GM21529 (cell line): ENCODE measurements at regions not wholly inside any gene's neighbourhood (a gene's known extent, or its start where the extent isn't known, plus 50 kb on each side); places are given as distances from the start of the nearest gene placed in this dataset.
"Not testable (repeated sequence)": the region's sequence is repeated elsewhere in the genome, so short reads cannot be mapped to it uniquely, and the experiment has no call there.

Experiments used
- ATAC-seq: cut with Tn5 transposase; IDR thresholded peaks from one replicate; pipeline ENCODE4 v1.9.1; 2021; ENCODE audit not compliant: unreplicated experiment

DNA sequence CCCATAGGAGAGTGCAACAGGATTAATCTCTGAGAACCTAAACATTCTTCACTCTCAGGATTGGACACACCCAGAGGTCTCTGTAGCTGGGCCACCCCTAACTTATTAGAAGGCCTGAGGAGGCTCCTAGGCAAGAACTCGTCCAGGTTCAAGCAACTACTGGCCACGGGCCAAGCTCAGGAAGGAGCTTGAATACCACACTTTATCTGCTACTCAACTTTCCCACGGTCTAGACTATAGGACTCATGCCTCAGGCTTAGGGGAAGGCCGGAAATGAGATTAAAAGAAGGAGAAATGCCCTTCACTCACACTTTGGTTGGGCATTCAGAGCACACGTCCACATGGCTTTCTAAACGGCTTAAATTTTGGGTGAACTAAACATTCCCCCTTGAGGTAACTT is 142.8 kb upstream of the PHYHIPL start:
- no peak for ATAC-seq

DNA sequence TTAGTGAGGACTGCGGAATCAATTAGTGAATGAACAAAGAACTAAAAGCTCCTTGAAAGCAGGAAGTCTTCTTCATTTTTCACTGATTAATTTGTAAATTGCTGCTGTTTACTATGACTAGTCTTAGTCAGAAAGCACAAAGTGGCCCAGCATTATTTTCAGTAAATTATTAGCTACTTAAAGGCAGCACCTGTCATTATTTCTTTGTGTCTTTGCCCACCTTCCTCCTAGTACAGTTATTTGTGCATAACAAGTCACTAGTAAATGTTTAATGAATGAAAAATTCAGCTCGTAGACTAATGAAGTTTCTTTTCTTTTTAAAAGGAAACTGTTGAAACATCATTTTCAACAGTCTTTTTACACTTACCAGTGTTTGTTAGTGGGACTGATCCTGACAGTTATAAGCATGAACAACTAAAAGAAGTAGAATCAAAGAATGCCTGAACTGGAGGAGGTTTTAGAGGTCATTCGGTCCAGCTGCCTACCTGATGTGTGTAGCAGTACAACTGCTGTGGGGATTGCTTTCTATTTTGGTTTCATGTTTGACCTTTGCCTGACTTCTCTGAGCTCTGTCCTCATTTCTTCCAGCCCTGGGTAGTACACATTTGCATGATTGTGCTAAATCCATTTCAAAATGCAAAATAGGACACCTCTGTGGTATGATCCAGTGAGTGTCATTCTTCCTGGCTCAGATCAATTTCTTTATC is 140.0 kb upstream of the PHYHIPL start:
- ATAC-seq, result peak; percentile 98

DNA sequence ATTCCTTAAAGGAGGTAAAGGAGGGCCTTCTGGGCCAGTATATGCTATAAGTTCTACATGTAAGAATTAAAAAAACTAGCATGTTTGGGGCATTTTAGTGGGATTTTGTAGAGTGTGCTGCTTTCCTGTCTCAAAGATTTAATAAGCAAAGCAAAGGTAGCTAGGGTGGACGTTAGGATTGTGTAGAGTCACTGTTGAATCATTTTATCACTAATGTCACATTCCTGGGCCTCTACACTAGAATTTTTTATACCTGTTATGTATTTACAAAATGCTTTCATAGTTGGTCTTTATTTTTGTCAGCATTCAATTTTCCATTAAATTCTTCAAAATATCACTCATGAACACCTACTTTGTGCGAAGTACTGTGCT is 139.4 kb upstream of the PHYHIPL start:
- ATAC-seq, result no peak

DNA sequence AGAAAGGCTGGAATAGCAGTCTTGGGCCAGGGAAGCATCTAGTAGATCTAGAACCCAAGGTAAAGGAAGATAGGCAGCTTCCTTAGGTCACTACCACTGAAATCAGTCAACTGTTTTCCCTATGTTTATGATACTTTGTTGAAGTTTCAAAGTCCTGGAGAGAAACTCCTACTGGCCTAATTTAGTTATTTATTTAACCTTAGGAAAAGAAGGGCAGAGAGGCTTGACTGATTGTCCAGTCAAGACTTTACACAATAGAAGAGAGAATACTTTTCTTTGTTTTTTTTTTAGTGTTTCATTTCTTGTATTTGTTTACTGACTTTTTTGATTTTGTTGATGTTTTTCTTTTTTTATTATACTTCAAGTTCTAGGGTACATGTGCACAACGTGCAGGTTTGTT is 138.9 kb upstream of the PHYHIPL start:
- no peak for ATAC-seq

DNA sequence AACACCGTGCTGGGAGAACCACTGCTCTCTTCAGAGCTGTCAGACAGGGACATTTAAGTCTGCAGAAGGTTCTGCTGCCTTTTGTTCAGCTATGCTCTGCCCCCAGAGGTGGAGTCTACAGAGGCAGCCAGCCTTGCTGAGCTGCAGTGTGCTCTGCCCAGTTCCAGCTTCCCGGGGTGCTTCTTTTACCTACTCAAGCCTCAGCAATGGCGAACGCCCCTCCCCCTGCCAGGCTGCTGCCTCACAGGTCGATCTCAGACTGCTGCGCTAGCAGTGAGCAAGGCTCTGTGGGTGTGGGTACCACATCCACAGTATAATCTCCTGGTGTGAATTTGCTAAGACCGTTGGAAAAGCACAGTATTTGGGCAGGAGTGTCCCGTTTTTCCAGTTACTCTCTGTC is 133.1 kb upstream of the PHYHIPL start:
- ATAC-seq, result not testable (repeated sequence)

DNA sequence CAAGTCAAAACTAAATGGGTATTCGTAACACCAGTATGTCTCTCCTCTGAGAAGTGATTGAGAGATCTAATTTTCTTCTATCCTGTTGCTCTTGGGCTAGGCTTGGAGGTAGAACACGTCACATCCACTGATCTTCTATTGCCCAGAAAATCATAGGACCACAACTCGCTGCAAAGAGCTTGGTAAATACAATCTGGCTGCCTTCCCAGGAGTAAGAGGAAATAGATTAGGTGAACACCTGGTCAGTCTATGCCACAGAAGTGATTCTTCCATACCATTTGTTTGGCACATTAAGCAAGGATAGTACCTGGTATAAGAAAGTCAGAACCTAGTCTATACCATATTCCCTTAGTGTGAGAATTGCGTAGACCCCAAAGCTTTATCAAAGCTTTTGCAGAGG is 129.3 kb upstream of the PHYHIPL start:
- no peak for ATAC-seq

DNA sequence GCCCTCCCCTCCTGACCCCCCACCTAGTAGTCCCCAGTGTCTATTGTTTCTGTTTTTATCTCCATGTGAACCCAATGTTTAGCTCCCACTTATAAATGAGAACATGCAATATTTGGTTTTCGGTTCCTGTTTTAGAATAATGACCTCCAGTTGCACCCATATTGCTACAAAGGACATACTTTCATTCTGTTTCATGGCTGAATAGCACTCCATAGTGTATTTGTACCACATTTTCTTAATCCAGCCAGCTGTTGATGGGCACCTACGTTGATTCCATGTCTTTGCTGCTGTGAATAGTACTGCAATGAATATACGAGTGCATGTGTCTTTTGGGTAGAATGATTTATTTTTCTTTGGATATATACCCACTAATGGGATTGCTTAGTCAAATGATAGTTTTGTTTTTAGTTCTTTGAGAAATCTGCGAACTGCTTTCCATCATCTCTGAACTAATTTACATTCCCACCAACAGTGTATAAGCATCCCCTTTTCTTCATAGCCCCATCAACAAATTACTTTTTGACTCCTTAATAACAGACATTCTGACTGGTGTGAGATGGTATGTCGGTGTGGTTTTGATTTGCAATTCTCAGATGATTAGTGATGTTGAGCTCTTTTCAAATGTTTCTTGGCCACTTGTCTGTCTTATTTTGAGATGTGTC is 128.4 kb upstream of the PHYHIPL start:
- peak; percentile 95 for ATAC-seq

DNA sequence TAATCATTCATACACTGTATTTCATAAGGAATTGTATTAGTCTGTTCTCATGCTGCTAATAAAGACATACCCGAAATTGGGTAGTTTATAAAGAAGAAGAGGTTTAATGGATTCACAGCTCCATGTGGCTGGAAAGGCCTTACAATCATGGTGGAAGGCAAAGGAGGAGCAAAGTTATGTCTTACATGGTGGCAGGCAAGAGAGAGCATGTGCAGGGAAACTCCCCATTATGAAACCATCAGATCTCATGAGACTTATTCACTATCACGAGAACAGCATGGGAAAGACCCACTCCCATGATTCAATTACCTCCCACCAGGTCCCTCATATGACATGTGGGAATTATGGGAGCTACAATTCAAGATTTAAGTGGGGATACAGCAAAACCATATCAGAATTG is 122.9 kb upstream of the PHYHIPL start:
- ATAC-seq, result not testable (repeated sequence)

DNA sequence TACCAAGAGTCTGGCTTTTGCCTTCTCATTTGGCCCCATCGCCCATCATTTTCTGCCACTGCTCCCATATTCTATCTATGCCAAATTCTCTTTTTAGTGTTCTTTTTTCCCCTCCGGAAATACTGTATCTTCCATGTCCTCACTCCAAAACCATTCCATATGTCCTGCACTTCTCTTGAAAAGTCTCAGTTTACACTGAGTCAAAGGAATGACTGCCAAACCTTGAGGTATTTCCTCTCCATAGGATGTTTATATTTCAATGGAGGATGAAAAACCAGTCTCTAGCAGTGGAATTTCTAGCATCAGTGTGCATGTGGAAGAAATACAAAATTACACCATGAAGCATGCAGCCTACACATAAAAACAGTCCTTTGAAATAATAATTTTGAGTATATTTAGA is 121.4 kb upstream of the PHYHIPL start:
- no peak for ATAC-seq

DNA sequence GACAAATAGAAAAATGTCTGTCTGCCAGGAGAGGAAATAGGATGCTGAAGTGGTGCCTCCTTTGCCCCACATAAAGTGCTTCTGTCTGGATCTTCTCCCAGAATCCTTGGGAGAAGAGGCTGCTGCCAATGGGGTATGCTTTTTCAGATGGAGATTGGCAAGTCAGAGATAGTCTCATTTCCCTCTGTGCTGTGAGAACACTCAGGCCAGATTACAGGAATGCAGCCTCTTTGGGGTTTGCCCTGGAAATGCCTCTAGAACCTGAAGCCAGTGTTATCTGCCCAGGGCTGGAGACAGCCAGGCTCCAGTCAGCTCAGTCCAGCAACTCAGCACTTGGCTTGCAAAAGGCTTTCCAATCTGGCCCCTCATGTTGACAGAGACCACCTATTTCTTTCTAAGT is 119.1 kb upstream of the PHYHIPL start:
- no peak for ATAC-seq

DNA sequence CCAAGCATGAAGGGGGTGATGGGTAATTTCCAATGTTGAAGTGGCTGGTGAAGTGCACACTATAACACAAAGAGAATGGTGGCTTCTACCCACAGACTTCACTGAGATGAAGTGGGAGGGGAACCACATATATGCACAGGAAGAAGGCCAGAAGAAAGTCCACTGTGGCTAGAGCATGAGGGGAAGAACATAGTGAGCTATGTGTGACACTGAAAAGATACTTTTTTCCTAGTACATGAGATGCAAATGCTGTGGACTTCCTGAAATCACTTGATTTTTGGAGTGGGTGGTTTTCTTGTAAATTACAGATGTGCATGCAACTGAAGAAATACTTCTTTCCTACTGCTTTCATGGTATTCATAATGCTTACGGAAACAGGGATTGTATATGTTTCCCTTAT is 115.6 kb upstream of the PHYHIPL start:
- ATAC-seq, result peak; percentile 74

DNA sequence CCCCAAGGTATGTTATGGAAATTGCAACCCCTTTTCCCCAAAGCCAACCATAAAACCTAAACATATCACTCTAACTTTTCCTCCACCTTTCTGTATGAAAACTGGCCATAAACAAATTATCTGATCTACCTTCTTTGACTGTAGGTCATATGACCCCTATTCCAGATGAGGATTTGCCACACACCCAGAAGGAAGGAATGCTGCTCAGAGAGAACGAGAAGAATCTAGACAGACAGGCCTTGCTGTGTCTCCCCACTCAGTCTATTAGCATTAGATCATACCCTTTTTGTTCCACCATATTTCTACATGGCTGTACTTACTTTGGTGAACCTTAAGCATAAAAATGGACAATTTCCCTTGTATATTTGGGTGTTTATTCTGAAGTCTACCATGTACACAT is 113.0 kb upstream of the PHYHIPL start:
- no peak for ATAC-seq

DNA sequence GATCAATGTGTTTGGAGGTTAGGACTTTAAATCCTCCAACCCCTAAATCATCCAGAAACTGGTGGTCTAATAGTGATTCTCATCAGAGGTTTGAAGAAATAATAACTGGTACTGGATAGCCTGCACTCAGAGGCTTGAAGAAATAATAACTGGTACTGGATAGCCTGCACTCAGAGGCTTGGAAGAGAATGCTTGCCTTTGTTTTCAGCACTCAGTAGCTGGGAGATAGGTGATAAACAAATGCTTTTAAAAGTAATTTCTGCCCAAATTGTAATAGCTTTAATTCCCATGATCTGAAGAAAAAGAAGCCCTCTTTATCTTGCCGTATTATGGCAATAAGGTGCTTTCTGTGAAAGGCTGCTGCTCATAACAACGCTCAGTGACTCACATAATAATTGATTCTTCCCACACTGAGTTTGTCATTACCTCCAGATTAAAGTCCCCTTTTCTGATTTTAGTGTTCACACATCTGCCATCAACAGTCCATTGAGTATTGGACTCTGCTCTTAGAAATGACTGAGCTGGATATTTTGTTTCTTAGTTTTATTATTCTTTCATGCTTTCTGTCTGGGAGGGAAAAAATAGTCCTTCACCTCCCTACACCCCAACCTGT is 112.3 kb upstream of the PHYHIPL start:
- no peak for ATAC-seq

DNA sequence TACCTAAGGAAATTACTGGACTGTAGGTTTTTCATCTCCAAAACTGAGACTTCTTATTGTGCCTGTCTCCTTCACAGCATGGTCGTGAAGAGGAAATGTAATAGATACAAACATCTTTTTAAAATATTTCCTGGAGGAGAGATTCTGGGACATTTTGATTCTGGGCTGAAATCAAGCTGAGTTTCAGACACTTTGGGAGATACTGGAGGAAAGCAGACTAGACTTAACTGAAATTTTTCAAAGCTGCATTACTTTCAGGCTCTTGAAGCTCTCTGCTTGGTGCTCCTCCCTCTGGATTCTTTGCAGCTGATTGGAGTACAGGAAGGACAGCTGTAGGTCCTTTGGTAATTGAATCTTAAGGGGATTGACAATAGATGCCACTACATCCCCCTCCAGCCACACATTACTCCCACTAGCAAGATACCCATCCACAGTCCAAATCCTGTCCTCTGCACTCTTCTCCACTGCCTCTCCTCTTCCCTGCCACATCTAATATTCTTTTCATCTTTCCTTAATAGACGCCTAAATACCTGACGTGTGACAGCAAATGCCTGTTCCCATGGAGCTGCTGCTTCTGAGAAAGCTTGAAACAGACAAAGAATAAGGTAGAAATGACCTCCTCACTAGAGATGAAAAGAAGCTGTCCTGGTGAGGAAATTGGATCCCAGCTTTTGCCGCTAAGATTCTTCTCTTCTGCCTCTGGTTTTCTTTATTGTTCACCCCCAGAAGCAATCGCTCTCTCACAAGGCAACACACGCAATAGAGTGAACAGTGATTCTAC is 111.5 kb upstream of the PHYHIPL start:
- ATAC-seq, result no peak

DNA sequence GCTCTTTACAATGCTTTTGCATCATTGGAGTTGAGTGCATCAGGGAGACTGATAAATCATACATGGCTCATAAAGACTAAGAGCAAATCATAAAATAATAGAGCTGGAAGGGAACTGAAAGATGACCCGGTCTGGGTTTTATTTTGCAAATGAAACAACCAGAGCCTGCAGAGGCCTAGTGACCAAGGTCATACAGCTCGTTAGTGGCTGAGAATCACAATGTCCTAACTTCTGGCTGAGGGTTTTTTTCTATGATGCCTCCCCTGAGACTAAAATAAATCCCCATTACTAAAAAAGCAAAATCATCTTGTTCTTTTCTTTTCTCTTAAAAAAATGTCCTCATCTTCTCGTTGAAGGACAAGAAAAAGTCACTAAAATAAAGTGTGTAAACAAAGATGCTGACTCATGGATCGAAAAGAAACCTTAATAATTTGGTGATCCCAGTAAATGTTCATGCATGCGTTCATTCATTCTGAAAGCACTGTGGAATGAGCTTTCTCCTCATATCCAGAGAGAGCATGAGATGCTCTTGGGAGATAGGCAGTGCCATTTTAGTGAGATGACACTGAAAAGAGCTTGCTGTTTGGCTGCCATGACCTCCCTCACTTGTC is 107.8 kb upstream of the PHYHIPL start:
- ATAC-seq, result no peak

DNA sequence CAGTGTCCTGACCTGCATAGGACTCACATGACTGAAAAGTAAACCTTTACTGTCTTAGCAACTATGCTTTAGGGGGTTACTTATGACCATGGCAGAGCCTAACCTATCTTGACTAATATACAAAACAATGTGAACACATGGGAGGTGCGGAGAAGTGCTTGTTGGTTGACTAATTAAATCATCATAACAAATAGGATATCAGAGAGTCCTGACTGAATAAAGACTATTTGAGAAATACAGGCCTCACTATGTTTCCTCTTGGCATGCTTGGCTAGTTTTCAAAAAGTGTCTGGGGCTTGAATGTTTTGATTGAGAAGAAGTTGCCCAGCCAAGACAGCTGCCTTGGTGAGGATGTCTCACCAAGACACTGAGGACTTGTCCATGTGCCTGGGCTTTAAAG is 104.4 kb upstream of the PHYHIPL start:
- ATAC-seq, result no peak

DNA sequence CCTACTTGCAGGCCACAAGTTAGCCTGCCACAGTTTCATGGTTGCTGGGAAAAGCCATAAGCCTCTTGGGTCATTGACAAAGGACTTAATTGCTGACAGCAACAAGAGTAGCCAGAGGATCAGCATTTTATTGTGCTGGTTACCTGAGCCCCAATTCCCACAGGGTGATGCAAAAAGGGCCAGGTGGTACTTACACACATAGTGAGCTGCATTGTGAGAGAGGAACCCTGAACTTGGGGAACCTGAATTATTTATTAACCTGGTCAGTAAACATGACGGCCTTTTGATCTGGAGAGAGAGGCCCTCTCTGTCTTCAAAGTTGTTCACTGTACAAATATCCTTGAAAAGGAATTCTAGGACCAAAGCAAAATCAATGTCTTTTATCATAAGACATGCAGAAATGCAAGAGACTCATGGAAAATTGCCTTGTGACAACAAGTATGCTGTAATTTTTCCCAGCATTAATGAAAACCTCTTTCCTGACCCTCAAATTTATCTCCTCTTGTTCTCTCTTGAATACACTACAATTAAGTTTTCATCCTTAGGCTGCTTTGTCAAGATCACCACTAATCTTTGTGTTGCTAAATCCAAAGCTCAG is 102.9 kb upstream of the PHYHIPL start:
- no peak for ATAC-seq

DNA sequence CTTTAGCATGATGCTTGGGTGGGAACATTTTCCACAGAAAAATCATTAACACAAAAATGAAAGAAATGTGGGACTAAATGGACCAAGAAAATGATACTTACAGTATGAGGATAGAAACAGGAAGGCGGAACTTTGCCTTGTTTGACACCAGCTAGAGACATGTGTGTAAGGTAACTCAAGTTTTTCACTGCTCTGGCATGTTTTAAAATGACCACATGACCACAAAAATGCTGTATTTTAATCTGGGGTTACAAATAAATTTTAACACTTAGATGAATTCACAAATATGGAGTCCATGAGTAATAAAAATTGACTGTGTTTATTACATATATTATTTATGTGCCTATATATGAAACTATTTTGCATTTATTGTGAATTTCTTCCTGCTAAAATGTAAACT is 100.9 kb upstream of the PHYHIPL start:
- no peak for ATAC-seq

DNA sequence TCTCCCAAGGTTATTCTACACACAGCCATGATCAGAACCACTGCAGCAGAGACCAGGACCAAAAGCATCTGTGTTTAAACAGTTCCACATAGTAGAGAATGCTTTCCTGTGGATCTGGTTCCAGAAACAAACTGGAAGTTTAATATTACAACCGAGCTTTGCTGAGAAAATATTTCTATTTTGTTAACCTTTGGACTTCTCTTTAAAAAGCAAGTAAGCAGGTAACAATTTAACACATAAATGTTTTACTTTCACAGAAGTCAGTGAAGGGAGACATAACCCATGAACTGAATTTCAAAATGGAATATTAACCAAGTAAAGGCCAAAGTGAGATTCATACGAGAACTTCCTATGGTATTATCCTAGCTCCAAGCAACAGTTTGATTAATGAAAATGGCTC is 98.6 kb upstream of the PHYHIPL start:
- no peak for ATAC-seq

DNA sequence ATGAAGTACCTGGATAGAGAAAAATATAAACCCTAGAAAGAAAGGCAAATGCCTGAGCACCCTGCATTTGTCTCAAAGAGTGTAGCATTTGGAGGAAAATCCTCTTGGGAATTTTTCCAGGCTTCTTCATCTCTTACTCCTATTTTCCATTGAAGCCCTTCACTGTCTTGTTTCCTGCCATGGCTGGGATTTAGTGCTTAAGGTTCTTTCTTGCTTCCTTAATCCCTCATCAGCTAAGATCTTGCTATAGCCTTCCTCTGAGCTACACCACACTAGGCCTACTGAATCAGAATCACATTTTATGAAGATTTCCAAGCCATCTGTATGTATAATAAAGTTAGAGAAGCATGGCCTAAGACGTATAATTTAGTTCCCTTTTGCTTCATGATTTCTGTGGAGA is 97.5 kb upstream of the PHYHIPL start:
- no peak for ATAC-seq
